CD8-positive, alpha-beta memory T cell (primary cell): ENCODE measurements at regions not wholly inside any gene's neighbourhood (a gene's known extent, or its start where the extent isn't known, plus 50 kb on each side); places are given as distances from the start of the nearest gene placed in this dataset.

Experiments
- CTCF ChIA-PET: fragments of 350-600 bp; sonication (Branson Sonifier 250); formaldehyde crosslinking; loops from one replicate; lab custom pipeline; 2021; ENCODE audit warnings: antibody characterized with exemption; lab: Charles Lee
- POLR2A ChIA-PET: fragments of 350-600 bp; sonication (Branson Sonifier 250); formaldehyde crosslinking; loops from one replicate; lab custom pipeline; 2021; ENCODE audit warnings: antibody characterized with exemption; lab: Charles Lee
- DNase-seq, 5 donors: peaks; one replicate each; pipeline versions ENCODE4 v3.0.0 to v3.0.0-alpha.2; 2020 to 2022; ENCODE audit warnings: mixed read lengths in 1 of 5
- H3K27ac ChIP-seq: one replicate; pipeline ENCODE4 v1.7.0; 2013; ENCODE audit warnings: low read depth, mild to moderate bottlenecking, low read length, moderate library complexity
- H3K27me3 ChIP-seq: 2 replicates; pipeline ENCODE4 v1.7.0; 2013; ENCODE audit warnings: low read length, mild to moderate bottlenecking; ENCODE audit not compliant: insufficient read depth, poor library complexity, severe bottlenecking
- H3K36me3 ChIP-seq: 2 replicates; pipeline ENCODE4 v1.7.0; 2013; ENCODE audit warnings: mild to moderate bottlenecking, low read length, moderate library complexity; ENCODE audit not compliant: insufficient read depth
- H3K4me1 ChIP-seq: 2 replicates; pipeline ENCODE4 v1.7.0; 2013; ENCODE audit warnings: mild to moderate bottlenecking, low read length, moderate library complexity; ENCODE audit not compliant: insufficient read depth
- H3K4me3 ChIP-seq: 2 replicates; pipeline ENCODE4 v1.7.0; 2013; ENCODE audit warnings: mild to moderate bottlenecking, low read length
- H3K9me3 ChIP-seq: 2 replicates; pipeline ENCODE4 v1.7.0; 2013; ENCODE audit warnings: mild to moderate bottlenecking, low read length
- H3K27ac Mint-ChIP-seq, 8 donors: one replicate each; pipeline ENCODE4 v1.8.0; 2020 to 2021; ENCODE audit warnings: mixed read lengths in 8 of 8, mild to moderate bottlenecking in 6 of 8, inconsistent platforms in 3 of 8, moderate library complexity in 3 of 8
- H3K27me3 Mint-ChIP-seq, 2 donors: one replicate each; pipeline ENCODE4 v1.8.0; 2020 to 2021; ENCODE audit warnings: mixed read lengths in 2 of 2, mild to moderate bottlenecking in 1 of 2, moderate library complexity in 1 of 2
- H3K36me3 Mint-ChIP-seq, 3 donors: one replicate each; pipeline ENCODE4 v1.8.0; 2020 to 2021; ENCODE audit warnings: mixed read lengths in 3 of 3, inconsistent platforms in 1 of 3, mild to moderate bottlenecking in 1 of 3
- H3K4me1 Mint-ChIP-seq, 3 donors: one replicate each; pipeline ENCODE4 v1.8.0; 2020 to 2021; ENCODE audit warnings: mixed read lengths in 3 of 3, inconsistent platforms in 1 of 3, mild to moderate bottlenecking in 1 of 3
- H3K4me3 Mint-ChIP-seq, 7 donors: one replicate each; pipeline ENCODE4 v1.8.0; 2020 to 2021; ENCODE audit warnings: mixed read lengths in 7 of 7, mild to moderate bottlenecking in 6 of 7, moderate library complexity in 4 of 7, inconsistent platforms in 2 of 7
- H3K9me3 Mint-ChIP-seq, 5 donors: one replicate each; pipeline ENCODE4 v1.8.0; 2020 to 2022; ENCODE audit warnings: mixed read lengths in 5 of 5, mild to moderate bottlenecking in 3 of 5, moderate library complexity in 2 of 5, inconsistent platforms in 1 of 5

GRCh38 chr2:184199274-184199673 is 399.1 kb upstream of the ZNF804A start:
- no peaks in the 10 kb centered on the region for H3K27me3 ChIP-seq
- no peak overlapping the region for H3K27ac ChIP-seq
- ChIA-PET POLR2A (no interaction called here), CTCF (no interaction called here)
- no peak for DNase-seq
- H3K27ac Mint-ChIP-seq = no peak overlapping the region
- no peak overlapping the region for H3K4me3 Mint-ChIP-seq
- H3K9me3 ChIP-seq = no peaks in the 10 kb centered on the region
- no peak overlapping the region for H3K4me3 ChIP-seq
- H3K27me3 Mint-ChIP-seq = no peaks in the 10 kb centered on the region
- H3K4me1 Mint-ChIP-seq = no peaks in the 10 kb centered on the region
- H3K4me1 ChIP-seq = no peaks in the 10 kb centered on the region
- no peaks in the 10 kb centered on the region for H3K36me3 ChIP-seq
- H3K36me3 Mint-ChIP-seq = no peaks in the 10 kb centered on the region
- peaks cover 0 to 7% (median 3%) of the 10 kb centered on the region in 5 donors for H3K9me3 Mint-ChIP-seq

GRCh38 chr2:184201246-184201645 is 397.1 kb upstream of the ZNF804A start:
- no peaks in the 10 kb centered on the region for H3K27me3 ChIP-seq
- no peaks in the 10 kb centered on the region for H3K27me3 Mint-ChIP-seq
- no peak overlapping the region for H3K27ac ChIP-seq
- no peaks in the 10 kb centered on the region for H3K9me3 ChIP-seq
- no peak overlapping the region for H3K27ac Mint-ChIP-seq
- ChIA-PET CTCF (no interaction called here), POLR2A (no interaction called here)
- no peak overlapping the region for H3K4me3 ChIP-seq
- no peaks in the 10 kb centered on the region for H3K4me1 Mint-ChIP-seq
- H3K36me3 ChIP-seq = no peaks in the 10 kb centered on the region
- peaks cover 0 to 7% (median 3%) of the 10 kb centered on the region in 5 donors for H3K9me3 Mint-ChIP-seq
- no peaks in the 10 kb centered on the region for H3K4me1 ChIP-seq
- DNase-seq = no peak
- H3K36me3 Mint-ChIP-seq = no peaks in the 10 kb centered on the region
- no peak overlapping the region for H3K4me3 Mint-ChIP-seq

- no peaks in the 10 kb centered on the region for H3K4me1 Mint-ChIP-seq
Measured at GRCh38 chr2:184203661-184204060, 394.7 kb upstream of the ZNF804A start.

GRCh38 chr2:184205048-184205596 is 393.2 kb upstream of the ZNF804A start:
- Mint-ChIP-seq H3K4me1 (no peaks in the 10 kb centered on the region), H3K27ac (no peak overlapping the region), H3K9me3 (peaks cover 0 to 25% (median 3%) of the 10 kb centered on the region in 5 donors), H3K4me3 (no peak overlapping the region), H3K36me3 (no peaks in the 10 kb centered on the region), H3K27me3 (no peaks in the 10 kb centered on the region)
- Histone ChIP-seq H3K4me3 (no peak overlapping the region), H3K27me3 (no peaks in the 10 kb centered on the region), H3K27ac (no peak overlapping the region), H3K36me3 (no peaks in the 10 kb centered on the region), H3K4me1 (no peaks in the 10 kb centered on the region), H3K9me3 (no peaks in the 10 kb centered on the region)
- ChIA-PET POLR2A (no interaction called here), CTCF (no interaction called here)
- DNase-seq = no peak

More at GRCh38 chr2:184203661-184204060, 394.7 kb upstream of the ZNF804A start:
- H3K4me3 Mint-ChIP-seq = no peak overlapping the region
- H3K9me3 ChIP-seq = no peaks in the 10 kb centered on the region
- no peak overlapping the region for H3K27ac Mint-ChIP-seq
- no peaks in the 10 kb centered on the region for H3K27me3 ChIP-seq
- H3K4me1 ChIP-seq = no peaks in the 10 kb centered on the region
- H3K27me3 Mint-ChIP-seq = no peaks in the 10 kb centered on the region
- DNase-seq = no peak
- no peak overlapping the region for H3K4me3 ChIP-seq
- ChIA-PET CTCF (no interaction called here), POLR2A (no interaction called here)
- H3K36me3 ChIP-seq = no peaks in the 10 kb centered on the region
- no peaks in the 10 kb centered on the region for H3K36me3 Mint-ChIP-seq
- no peak overlapping the region for H3K27ac ChIP-seq
- peaks cover 0 to 13% (median 3%) of the 10 kb centered on the region in 5 donors for H3K9me3 Mint-ChIP-seq

GRCh38 chr2:184206045-184206444 is 392.3 kb upstream of the ZNF804A start:
- POLR2A ChIA-PET = no interaction called here
- Mint-ChIP-seq H3K27ac (no peak overlapping the region), H3K27me3 (no peaks in the 10 kb centered on the region), H3K4me1 (no peaks in the 10 kb centered on the region), H3K4me3 (no peak overlapping the region), H3K36me3 (no peaks in the 10 kb centered on the region), H3K9me3 (peaks cover 0 to 26% (median 3%) of the 10 kb centered on the region in 5 donors)
- Histone ChIP-seq H3K27ac (no peak overlapping the region), H3K27me3 (no peaks in the 10 kb centered on the region), H3K9me3 (no peaks in the 10 kb centered on the region), H3K4me1 (no peaks in the 10 kb centered on the region), H3K4me3 (no peak overlapping the region), H3K36me3 (no peaks in the 10 kb centered on the region)
- no peak for DNase-seq
- CTCF ChIA-PET = no interaction called here

- Histone ChIP-seq H3K27me3 (no peaks in the 10 kb centered on the region), H3K4me3 (no peak overlapping the region), H3K4me1 (no peaks in the 10 kb centered on the region), H3K27ac (no peak overlapping the region), H3K9me3 (no peaks in the 10 kb centered on the region), H3K36me3 (no peaks in the 10 kb centered on the region)
- Mint-ChIP-seq H3K27ac (no peak overlapping the region), H3K4me3 (no peak overlapping the region), H3K27me3 (no peaks in the 10 kb centered on the region), H3K4me1 (no peaks in the 10 kb centered on the region), H3K9me3 (peaks cover 0 to 46% (median 12%) of the 10 kb centered on the region in 5 donors), H3K36me3 (no peaks in the 10 kb centered on the region)
- ChIA-PET POLR2A (no interaction called here), CTCF (no interaction called here)
- DNase-seq = no peak
Measured at GRCh38 chr2:184210329-184210728, 388.0 kb upstream of the ZNF804A start.

- Mint-ChIP-seq H3K27ac (no peak overlapping the region), H3K27me3 (no peaks in the 10 kb centered on the region), H3K36me3 (no peaks in the 10 kb centered on the region), H3K4me3 (no peak overlapping the region), H3K9me3 (peaks cover 0 to 44% (median 22%) of the 10 kb centered on the region in 5 donors), H3K4me1 (no peaks in the 10 kb centered on the region)
- Histone ChIP-seq H3K36me3 (no peaks in the 10 kb centered on the region), H3K4me3 (no peak overlapping the region), H3K9me3 (no peaks in the 10 kb centered on the region), H3K27ac (no peak overlapping the region), H3K4me1 (no peaks in the 10 kb centered on the region), H3K27me3 (no peaks in the 10 kb centered on the region)
- DNase-seq = no peak
- ChIA-PET CTCF (no interaction called here), POLR2A (no interaction called here)
Measured at GRCh38 chr2:184215745-184216144, 382.6 kb upstream of the ZNF804A start.

- H3K36me3 ChIP-seq = no peaks in the 10 kb centered on the region
- Mint-ChIP-seq H3K4me3 (no peak overlapping the region), H3K27me3 (no peaks in the 10 kb centered on the region), H3K27ac (no peak overlapping the region), H3K36me3 (no peaks in the 10 kb centered on the region), H3K9me3 (peaks cover 3 to 8% (median 6%) of the 10 kb centered on the region in 5 donors), H3K4me1 (no peaks in the 10 kb centered on the region)
- H3K27me3 ChIP-seq = no peaks in the 10 kb centered on the region
- no peak for DNase-seq
- H3K9me3 ChIP-seq = no peaks in the 10 kb centered on the region
- POLR2A ChIA-PET = no interaction called here
- no peak overlapping the region for H3K4me3 ChIP-seq
- H3K27ac ChIP-seq = no peak overlapping the region
- CTCF ChIA-PET = no interaction called here
- H3K4me1 ChIP-seq = no peaks in the 10 kb centered on the region
Measured at GRCh38 chr2:184256611-184257010, 341.7 kb upstream of the ZNF804A start.
